Mesenchymal stem cell (in vitro differentiated cells and primary cell): ENCODE measurements at regions not wholly inside any gene's neighbourhood (a gene's known extent, or its start where the extent isn't known, plus 50 kb on each side); places are given as distances from the start of the nearest gene placed in this dataset.

Experiments
- DNase-seq: peaks from one replicate; pipeline ENCODE4 v3.0.0-alpha.2; 2013
- H2AFZ ChIP-seq: one replicate; pipeline ENCODE4 v1.6.1; 2013; ENCODE audit warnings: low read depth, mild to moderate bottlenecking, control low read depth, inconsistent platforms, low read length, moderate library complexity
- H2AK5ac ChIP-seq: 2 replicates; pipeline ENCODE4 v1.6.1; 2013; ENCODE audit warnings: low read length, moderate library complexity, mild to moderate bottlenecking, inconsistent platforms; ENCODE audit not compliant: severe bottlenecking
- H2BK120ac ChIP-seq: one replicate; pipeline ENCODE4 v1.6.1; 2013; ENCODE audit warnings: low read depth, mild to moderate bottlenecking, inconsistent platforms, low read length, moderate library complexity
- H2BK12ac ChIP-seq, 2 experiments: one replicate each; pipeline ENCODE4 v1.6.1; 2013; ENCODE audit warnings: inconsistent platforms in 2 of 2, low read length in 2 of 2, mild to moderate bottlenecking in 2 of 2, moderate library complexity in 2 of 2, control low read depth in 1 of 2
- H2BK15ac ChIP-seq: one replicate; pipeline ENCODE4 v1.6.1; 2013; ENCODE audit warnings: mild to moderate bottlenecking, low read depth, inconsistent platforms; ENCODE audit not compliant: poor library complexity, severe bottlenecking
- H2BK5ac ChIP-seq: 2 replicates; pipeline ENCODE4 v1.6.1; 2013; ENCODE audit warnings: low read depth, mild to moderate bottlenecking, low read length, control low read depth, inconsistent platforms; ENCODE audit not compliant: poor library complexity, severe bottlenecking
- H3K14ac ChIP-seq, 2 experiments: one replicate each; pipeline ENCODE4 v1.6.1; 2013; ENCODE audit warnings: inconsistent platforms in 2 of 2, low read length in 2 of 2, control low read depth in 1 of 2, mild to moderate bottlenecking in 1 of 2, moderate library complexity in 1 of 2
- H3K18ac ChIP-seq, 2 experiments: one replicate each; pipeline ENCODE4 v1.6.1; 2013; ENCODE audit warnings: inconsistent platforms in 2 of 2, low read length in 2 of 2, control low read depth in 1 of 2, low read depth in 1 of 2, mild to moderate bottlenecking in 1 of 2
- H3K23ac ChIP-seq, 2 experiments: one replicate each; pipeline ENCODE4 v1.6.1; 2013; ENCODE audit warnings: inconsistent platforms in 2 of 2, low read length in 2 of 2, mild to moderate bottlenecking in 2 of 2, moderate library complexity in 2 of 2, control low read depth in 1 of 2
- H3K27ac ChIP-seq: 2 replicates; pipeline ENCODE4 v1.5.1; 2013; ENCODE audit warnings: mild to moderate bottlenecking, moderate library complexity, low read length, control low read depth, inconsistent platforms; ENCODE audit not compliant: poor library complexity, severe bottlenecking
- H3K27me3 ChIP-seq, 2 experiments: 2 replicates each; pipeline versions ENCODE4 v1.6.1 to v1.7.0; 2013; ENCODE audit warnings: low read length in 2 of 2, mild to moderate bottlenecking in 2 of 2, moderate library complexity in 2 of 2, control low read depth in 1 of 2, inconsistent platforms in 1 of 2; ENCODE audit not compliant: control insufficient read depth in 1 of 2, insufficient read depth in 1 of 2
- H3K36me3 ChIP-seq, 2 experiments: 2 replicates each; pipeline versions ENCODE4 v1.6.1 to v1.7.0; 2013; ENCODE audit warnings: low read length in 2 of 2, control low read depth in 1 of 2, inconsistent platforms in 1 of 2, low read depth in 1 of 2, mild to moderate bottlenecking in 1 of 2; ENCODE audit not compliant: insufficient read depth in 2 of 2, control insufficient read depth in 1 of 2
- H3K4ac ChIP-seq, 2 experiments: one replicate each; pipeline ENCODE4 v1.6.1; 2013; ENCODE audit warnings: inconsistent platforms in 2 of 2, low read length in 2 of 2, mild to moderate bottlenecking in 2 of 2, moderate library complexity in 2 of 2, control low read depth in 1 of 2, low read depth in 1 of 2
- H3K4me1 ChIP-seq: 2 replicates; pipeline ENCODE4 v1.6.1; 2013; ENCODE audit warnings: low read depth, low read length, control low read depth; ENCODE audit not compliant: control insufficient read depth, insufficient read depth
- H3K4me2 ChIP-seq: 2 replicates; pipeline ENCODE4 v1.6.1; 2013; ENCODE audit warnings: low read length, mild to moderate bottlenecking, inconsistent platforms; ENCODE audit not compliant: poor library complexity, severe bottlenecking
- H3K4me3 ChIP-seq, 2 experiments: 2 replicates each; pipeline versions ENCODE4 v1.5.1 to v1.7.0; 2013; ENCODE audit warnings: low read length in 2 of 2, mild to moderate bottlenecking in 2 of 2, control low read depth in 1 of 2, low read depth in 1 of 2; ENCODE audit not compliant: insufficient read depth in 1 of 2
- H3K79me1 ChIP-seq: replicated peaks from 2 replicates; pipeline ENCODE4 v1.6.1; 2013; ENCODE audit warnings: mild to moderate bottlenecking, control low read depth, low read length, inconsistent platforms; ENCODE audit not compliant: poor library complexity, severe bottlenecking
- H3K9ac ChIP-seq: 2 replicates; pipeline ENCODE4 v1.7.0; 2013; ENCODE audit warnings: mild to moderate bottlenecking, low read length, moderate library complexity
- H3K9me3 ChIP-seq: 2 replicates; pipeline ENCODE4 v1.7.0; 2013; ENCODE audit warnings: mild to moderate bottlenecking, low read length; ENCODE audit not compliant: control insufficient read depth
- H4K8ac ChIP-seq: one replicate; pipeline ENCODE4 v1.6.1; 2013; ENCODE audit warnings: inconsistent platforms, mild to moderate bottlenecking, low read length, moderate library complexity
- H4K91ac ChIP-seq: one replicate; pipeline ENCODE4 v1.6.1; 2013; ENCODE audit warnings: mild to moderate bottlenecking, low read length, inconsistent platforms
- whole genome bisulfite sequencing: methylation state at CpG from one replicate; pipeline ENCODE4 v1.1.7; 2013; ENCODE audit warnings: mixed read lengths; 5-methylcytosine and 5-hydroxymethylcytosine counted together

DNA sequence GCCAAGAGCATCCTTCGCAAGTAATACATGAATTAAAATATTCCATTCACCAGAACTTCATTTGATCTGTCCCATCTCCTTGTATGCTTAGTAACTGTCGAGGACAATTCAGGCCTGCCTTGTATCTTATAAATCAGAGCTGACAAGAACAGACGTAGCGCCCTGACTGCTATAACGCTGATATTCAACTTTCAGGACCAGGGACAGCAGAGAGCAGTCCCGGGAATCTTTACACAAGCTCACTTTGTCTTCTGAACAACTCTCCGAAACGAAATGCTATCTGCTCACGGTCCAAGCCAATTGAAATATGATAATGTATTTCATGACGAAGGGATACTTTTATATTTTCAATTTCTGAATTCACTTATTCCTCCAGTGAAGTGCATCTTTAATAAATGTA is 175.7 kb downstream of the VCY1B start:
- H3K18ac ChIP-seq: no peak overlapping the region
- no peak overlapping the region for H4K8ac ChIP-seq
- no peak overlapping the region for H3K9ac ChIP-seq
- H3K14ac ChIP-seq: no peak overlapping the region
- no peak overlapping the region for H2BK5ac ChIP-seq
- no peak overlapping the region for H3K23ac ChIP-seq
- 13% methylated on average over 5 of the region's 10 CpGs for WGBS
- DNase-seq: peak; percentile 45
- no peak overlapping the region for H3K4me2 ChIP-seq
- H4K91ac ChIP-seq: no peak overlapping the region
- no peak overlapping the region for H2BK120ac ChIP-seq
- H2AK5ac ChIP-seq: no peak overlapping the region
- H3K4me1 ChIP-seq: no peaks in the 10 kb centered on the region
- no peak overlapping the region for H3K27ac ChIP-seq
- no peaks in the 10 kb centered on the region for H3K9me3 ChIP-seq
- no peak overlapping the region for H3K4ac ChIP-seq
- no peaks in the 10 kb centered on the region for H3K36me3 ChIP-seq
- H2BK12ac ChIP-seq: no peak overlapping the region
- no peaks in the 10 kb centered on the region for H3K79me1 ChIP-seq
- no peaks in the 10 kb centered on the region for H3K27me3 ChIP-seq
- no peak overlapping the region for H3K4me3 ChIP-seq
- no peak overlapping the region for H2AFZ ChIP-seq
- no peak overlapping the region for H2BK15ac ChIP-seq

DNA sequence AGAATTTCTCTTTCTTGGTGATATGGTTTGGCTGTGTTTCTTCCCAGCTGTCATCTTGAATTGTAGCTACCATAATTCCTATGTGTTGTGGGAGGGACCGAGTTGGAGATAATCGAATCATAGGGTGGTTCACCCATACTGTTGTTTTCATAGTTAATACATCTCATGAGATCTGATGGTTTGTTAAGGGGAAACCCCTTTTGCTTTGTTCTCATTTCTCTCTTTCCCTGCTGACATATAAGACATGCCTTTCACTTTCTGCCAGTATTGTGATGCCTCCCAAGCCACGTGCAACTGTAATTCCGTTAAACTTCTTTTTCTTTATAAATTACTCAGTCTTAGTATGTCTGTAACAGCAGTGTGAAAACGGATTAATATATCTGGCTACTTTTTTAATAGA is 179.0 kb downstream of the VCY1B start:
- Histone ChIP-seq H2BK5ac (no peak overlapping the region), H3K9me3 (no peaks in the 10 kb centered on the region), H2BK12ac (no peak overlapping the region), H3K4ac (no peak overlapping the region), H4K91ac (no peak overlapping the region), H3K4me1 (no peaks in the 10 kb centered on the region), H3K27ac (no peak overlapping the region), H2BK120ac (no peak overlapping the region), H2AK5ac (no peak overlapping the region), H3K9ac (no peak overlapping the region), H3K14ac (no peak overlapping the region), H3K79me1 (no peaks in the 10 kb centered on the region), H3K36me3 (no peaks in the 10 kb centered on the region), H4K8ac (no peak overlapping the region), H2AFZ (no peak overlapping the region), H3K4me2 (no peak overlapping the region), H3K18ac (no peak overlapping the region), H2BK15ac (no peak overlapping the region), H3K27me3 (no peaks in the 10 kb centered on the region), H3K4me3 (no peak overlapping the region), H3K23ac (no peak overlapping the region)
- DNase-seq: no peak
- no CpG with 5 or more reads among the region's 5 CpGs for WGBS

DNA sequence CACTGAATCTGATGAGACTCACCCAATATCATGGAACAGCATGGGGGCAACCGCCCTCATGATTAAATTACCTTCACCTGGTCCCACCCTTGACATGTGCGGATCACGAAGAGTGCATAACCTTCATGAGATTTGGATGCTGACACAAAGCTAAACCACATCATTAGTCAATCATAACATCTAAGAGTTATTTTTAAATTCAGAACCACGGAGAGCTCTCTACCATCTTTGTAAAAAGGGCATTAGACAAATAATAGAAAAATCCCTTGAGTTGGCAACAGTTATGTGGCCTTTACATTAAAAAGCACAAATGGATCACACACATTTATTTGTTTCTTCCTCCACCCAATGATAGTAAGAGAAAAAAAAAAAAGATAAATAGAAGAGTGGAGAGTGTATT is 182.2 kb downstream of the VCY1B start:
- Histone ChIP-seq H3K4ac (no peak overlapping the region), H3K9me3 (no peaks in the 10 kb centered on the region), H3K36me3 (no peaks in the 10 kb centered on the region), H2BK5ac (no peak overlapping the region), H3K79me1 (no peaks in the 10 kb centered on the region), H3K14ac (no peak overlapping the region), H3K23ac (no peak overlapping the region), H4K91ac (no peak overlapping the region), H3K4me2 (no peak overlapping the region), H3K9ac (no peak overlapping the region), H2BK12ac (no peak overlapping the region), H2AFZ (no peak overlapping the region), H3K27ac (no peak overlapping the region), H2BK15ac (no peak overlapping the region), H2AK5ac (no peak overlapping the region), H3K4me3 (no peak overlapping the region), H3K27me3 (no peaks in the 10 kb centered on the region), H3K18ac (no peak overlapping the region), H4K8ac (no peak overlapping the region), H2BK120ac (no peak overlapping the region), H3K4me1 (no peaks in the 10 kb centered on the region)
- 100% methylated on average over 3 of the region's 4 CpGs for WGBS
- DNase-seq: no peak

DNA sequence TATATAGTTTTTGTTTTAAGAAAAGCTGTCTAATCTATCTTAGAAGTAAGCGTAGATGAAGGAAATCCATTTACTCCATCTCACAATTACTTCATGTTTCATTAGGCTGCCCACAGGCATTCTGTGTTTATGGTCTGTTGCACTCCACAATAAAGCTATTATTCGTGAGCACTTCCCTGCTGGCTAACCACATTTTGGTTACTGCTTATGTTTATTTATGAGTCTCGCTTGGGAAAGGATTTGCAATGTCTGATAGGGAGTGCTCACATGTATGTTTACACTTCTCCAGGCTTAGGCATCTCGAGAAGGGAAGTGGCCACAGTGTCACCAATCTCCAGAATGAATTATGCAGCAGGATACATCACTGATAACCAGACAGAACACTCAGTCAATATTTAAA is 190.9 kb downstream of the VCY1B start:
- Histone ChIP-seq H2BK5ac (no peak overlapping the region), H3K27ac (no peak overlapping the region), H2AFZ (no peak overlapping the region), H2AK5ac (no peak overlapping the region), H4K8ac (no peak overlapping the region), H3K36me3 (no peaks in the 10 kb centered on the region), H3K9me3 (no peaks in the 10 kb centered on the region), H3K9ac (no peak overlapping the region), H3K79me1 (no peaks in the 10 kb centered on the region), H3K4me1 (no peaks in the 10 kb centered on the region), H3K18ac (no peak overlapping the region), H2BK12ac (no peak overlapping the region), H3K4me3 (no peak overlapping the region), H3K14ac (no peak overlapping the region), H3K27me3 (no peaks in the 10 kb centered on the region), H3K23ac (no peak overlapping the region), H4K91ac (no peak overlapping the region), H3K4me2 (no peak overlapping the region), H3K4ac (no peak overlapping the region), H2BK15ac (no peak overlapping the region), H2BK120ac (no peak overlapping the region)
- WGBS: 0% methylated on average over 1 of the region's 4 CpGs
- DNase-seq: peak; percentile 81
